Inflammatory macrophage (primary cell): ENCODE measurements at regions not wholly inside any gene's neighbourhood (a gene's known extent, or its start where the extent isn't known, plus 50 kb on each side); places are given as distances from the start of the nearest gene placed in this dataset.
"Not testable (repeated sequence)": the region's sequence is repeated elsewhere in the genome, so short reads cannot be mapped to it uniquely, and the experiment has no call there.

ENCODE experiments used
- DNase-seq, 2 donors: peaks; one replicate each; pipeline ENCODE4 v3.0.0-alpha.2; 2020 to 2022

DNA sequence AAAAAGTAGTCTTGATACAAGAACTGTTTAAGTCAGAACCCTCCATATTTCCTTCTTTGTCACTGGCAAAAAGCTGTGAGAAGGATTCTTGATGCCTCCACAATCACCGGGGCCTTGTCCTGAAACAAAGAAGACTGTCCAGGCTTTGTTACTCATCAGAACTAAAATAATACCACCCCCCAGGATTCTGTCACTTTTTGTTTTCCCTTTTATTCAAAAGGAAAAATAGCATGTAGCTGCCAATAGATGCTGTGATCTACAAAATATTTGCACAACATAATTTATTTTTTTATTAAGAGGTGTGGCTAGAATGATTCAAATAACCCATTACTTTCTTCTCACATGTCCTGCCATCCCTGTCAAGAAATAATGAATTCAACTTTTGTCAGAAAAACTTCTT is 173.7 kb downstream of the LYPLAL1 start:
- no peak for DNase-seq

DNA sequence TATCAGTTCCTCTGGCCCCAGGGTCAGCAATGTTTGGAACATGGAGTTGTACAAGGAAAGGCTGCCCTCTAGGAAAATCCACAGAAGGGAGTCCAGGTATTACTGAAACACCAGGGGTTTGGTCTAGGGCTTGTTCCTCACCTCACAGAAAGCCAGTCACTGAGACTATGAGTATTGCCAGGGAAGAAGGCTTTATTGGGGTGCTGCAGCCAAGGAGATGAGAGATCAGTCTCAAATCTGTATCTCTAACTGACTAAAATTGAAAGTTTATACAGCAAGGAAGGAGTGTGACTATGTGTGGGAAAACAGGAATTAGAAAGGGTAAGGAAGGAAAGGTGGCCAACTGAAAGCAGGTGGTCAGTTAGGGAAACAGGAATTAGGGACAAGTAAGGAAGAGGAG is 172.3 kb downstream of the LYPLAL1 start:
- DNase-seq, result no peak

GRCh38 chr1:219342836-219343235 is 169.2 kb downstream of the LYPLAL1 start:
- no peak for DNase-seq

- no peak for DNase-seq
Measured at GRCh38 chr1:219340796-219341195, 167.1 kb downstream of the LYPLAL1 start.

GRCh38 chr1:219339466-219339865 is 165.8 kb downstream of the LYPLAL1 start:
- DNase-seq, result no peak

DNA sequence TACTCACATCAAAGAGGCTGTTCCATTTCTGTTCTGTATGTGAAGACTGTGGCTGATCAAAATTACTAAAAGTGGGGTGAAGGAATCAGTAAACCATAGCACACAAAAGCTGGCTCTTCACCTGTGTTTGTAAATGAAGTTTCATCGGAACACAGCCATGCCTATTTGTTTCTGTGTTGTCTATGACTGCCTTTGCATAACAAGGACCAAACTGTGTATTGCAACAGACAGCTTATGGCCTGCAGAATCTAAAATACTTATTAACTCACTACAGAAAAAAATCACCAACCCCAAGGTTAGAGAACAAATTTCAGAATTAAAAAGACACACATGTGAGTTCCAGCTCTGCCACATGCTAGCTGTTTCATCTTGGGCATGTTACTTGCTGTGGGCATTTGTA is 163.9 kb downstream of the LYPLAL1 start:
- no peak for DNase-seq

GRCh38 chr1:219333626-219334025 is 159.9 kb downstream of the LYPLAL1 start:
- DNase-seq, result no peak

- DNase-seq, result no peak
Measured at GRCh38 chr1:219331424-219331823, 157.7 kb downstream of the LYPLAL1 start.

- DNase-seq, result no peak
Measured at GRCh38 chr1:219330669-219331068, 157.0 kb downstream of the LYPLAL1 start.

- DNase-seq, result no peak
Measured at GRCh38 chr1:219330001-219330400, 156.3 kb downstream of the LYPLAL1 start.

- DNase-seq, result no peak
Measured at GRCh38 chr1:219329578-219329977, 155.9 kb downstream of the LYPLAL1 start.

GRCh38 chr1:219326843-219327242 is 153.2 kb downstream of the LYPLAL1 start:
- no peak for DNase-seq

- no peak for DNase-seq
Measured at GRCh38 chr1:219325368-219325742, 151.7 kb downstream of the LYPLAL1 start.

DNA sequence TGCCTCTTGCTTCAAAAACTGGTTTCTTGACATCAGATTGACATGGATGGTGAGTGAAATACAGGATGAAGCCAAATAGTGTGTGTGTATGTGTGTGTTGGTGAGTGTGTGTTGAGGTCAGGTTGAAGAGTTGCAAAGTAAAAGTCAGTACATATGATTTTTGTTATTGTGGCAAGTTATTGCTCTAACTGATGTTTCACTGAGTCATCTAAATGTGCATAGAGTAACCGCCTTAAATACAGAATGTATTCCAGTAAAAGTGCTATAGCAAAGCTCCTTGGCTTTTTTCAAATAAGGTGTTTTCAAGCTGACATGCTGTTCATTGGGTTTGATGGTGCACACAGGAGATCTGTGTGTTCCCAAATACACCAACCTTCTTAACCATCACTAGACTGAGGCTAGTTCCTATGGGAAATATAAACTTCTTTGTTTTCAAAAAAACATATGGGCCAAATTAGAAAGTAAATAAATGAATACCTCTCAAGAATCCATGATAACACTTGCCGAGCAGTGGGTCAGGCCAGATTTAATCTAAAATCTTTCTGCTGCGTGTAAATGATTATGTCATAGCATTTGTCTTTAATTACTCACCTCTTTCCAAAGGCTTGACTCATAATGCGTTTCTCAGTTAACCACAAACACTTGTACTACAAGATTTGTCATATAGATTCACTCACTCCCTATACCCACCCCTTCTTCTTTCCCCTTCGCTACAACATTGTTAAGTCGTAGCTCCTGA is 151.1 kb downstream of the LYPLAL1 start:
- DNase-seq, result no peak

GRCh38 chr1:219324171-219324570 is 150.5 kb downstream of the LYPLAL1 start:
- DNase-seq, result no peak

GRCh38 chr1:219323426-219323825 is 149.7 kb downstream of the LYPLAL1 start:
- DNase-seq, result no peak

- no peak for DNase-seq
Measured at GRCh38 chr1:219322766-219323165, 149.1 kb downstream of the LYPLAL1 start.

DNA sequence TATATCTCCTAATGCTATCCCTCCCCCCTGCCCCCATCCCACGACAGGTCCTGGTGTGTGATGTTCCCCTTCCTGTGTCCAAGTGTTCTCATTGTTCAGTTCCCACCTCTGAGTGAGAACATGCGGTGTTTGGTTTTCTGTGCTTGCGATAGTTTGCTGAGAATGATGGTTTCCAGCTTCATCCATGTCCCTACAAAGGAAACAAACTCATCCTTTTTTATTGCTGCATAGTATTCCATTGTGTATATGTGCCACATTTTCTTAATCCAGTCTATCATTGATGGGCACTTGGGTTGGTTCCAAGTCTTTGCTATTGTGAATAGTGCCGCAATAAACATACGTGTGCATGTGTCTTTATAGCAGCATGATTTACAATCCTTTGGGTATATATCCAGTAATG is 146.9 kb downstream of the LYPLAL1 start:
- not testable (repeated sequence) for DNase-seq

DNA sequence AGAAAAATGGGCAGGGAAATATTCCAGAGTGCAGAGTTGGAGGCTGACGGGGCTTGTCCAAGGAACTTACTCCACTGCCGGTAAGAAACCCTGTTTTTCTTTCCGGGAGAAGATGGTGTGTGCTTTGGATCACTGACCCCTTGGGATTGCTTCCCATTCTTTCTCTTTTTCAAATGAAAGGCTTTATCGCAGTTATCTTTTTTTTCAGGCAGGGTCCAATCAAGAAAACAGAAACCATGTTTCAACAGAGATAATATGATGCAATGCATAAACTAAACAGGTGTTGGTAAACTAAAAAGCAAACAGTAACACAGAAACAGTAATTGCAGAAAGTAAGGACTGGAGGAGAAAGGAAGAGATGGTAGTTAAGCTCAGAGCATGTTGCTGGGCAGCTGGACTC is 145.1 kb downstream of the LYPLAL1 start:
- DNase-seq, result no peak

DNA sequence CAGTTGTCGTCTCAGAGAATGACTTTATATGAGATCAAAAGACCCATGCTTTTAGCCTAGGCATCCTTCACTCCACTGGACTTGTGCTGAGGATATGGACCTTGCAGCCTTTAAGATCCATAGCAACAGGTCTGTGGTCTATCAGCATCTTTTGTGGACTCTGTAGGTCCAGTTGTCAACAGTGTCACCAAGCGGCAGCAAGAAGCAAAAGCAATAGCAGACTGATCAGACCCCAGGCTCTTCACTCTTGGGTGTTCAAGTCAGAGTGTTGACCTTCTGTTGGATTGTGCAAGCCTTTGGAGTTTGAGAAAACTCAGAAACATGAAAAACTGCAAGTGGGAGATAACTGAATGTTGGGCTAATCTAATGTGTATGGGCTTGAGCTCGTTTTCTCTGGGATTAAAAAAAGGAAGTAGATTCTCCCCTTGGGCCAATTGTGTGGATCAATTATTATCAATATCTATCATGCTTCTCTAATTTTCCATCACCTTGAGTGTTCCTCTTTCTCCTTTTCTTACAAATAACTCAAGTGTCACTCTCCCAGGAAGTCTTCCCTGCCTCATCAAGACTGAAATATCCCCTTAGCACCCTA is 144.2 kb downstream of the LYPLAL1 start:
- no peak for DNase-seq

DNA sequence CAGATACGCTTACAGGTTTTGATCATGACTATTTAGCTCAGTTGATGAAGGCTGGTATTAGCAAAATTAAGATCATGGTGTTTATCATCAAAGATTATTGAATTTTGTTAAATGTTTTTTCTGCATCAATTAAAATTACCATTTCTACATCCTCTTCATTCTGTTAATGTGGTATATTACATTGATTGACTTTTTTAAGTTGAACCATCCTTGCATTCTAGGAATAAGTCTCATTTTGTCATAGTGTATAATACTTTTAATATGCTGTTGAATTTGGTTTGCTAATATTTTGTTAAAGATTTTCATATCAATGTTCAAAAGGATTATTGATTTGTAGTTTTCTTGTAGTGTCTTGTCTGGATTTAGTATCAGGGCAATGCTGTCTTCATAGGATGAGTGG is 142.4 kb downstream of the LYPLAL1 start:
- no peak for DNase-seq

GRCh38 chr1:219313961-219314360 is 140.3 kb downstream of the LYPLAL1 start:
- DNase-seq, result no peak

- no peak for DNase-seq
Measured at GRCh38 chr1:219312967-219313366, 139.3 kb downstream of the LYPLAL1 start.

GRCh38 chr1:219310181-219310728 is 136.6 kb downstream of the LYPLAL1 start:
- DNase-seq, result no peak
